Neutrophil (primary cell): ENCODE measurements at regions not wholly inside any gene's neighbourhood (a gene's known extent, or its start where the extent isn't known, plus 50 kb on each side); places are given as distances from the start of the nearest gene placed in this dataset.

Experiments used
- H3K27ac ChIP-seq: fragments of 200-600 bp; sonication (generic); 2 replicates; pipeline ENCODE4 v1.5.1; 2016; ENCODE audit warnings: mild to moderate bottlenecking, moderate library complexity
- H3K27me3 ChIP-seq: fragments of 200-600 bp; sonication (generic); 2 replicates; pipeline ENCODE4 v1.6.0; 2016; ENCODE audit warnings: mild to moderate bottlenecking
- H3K36me3 ChIP-seq: fragments of 200-600 bp; sonication (generic); 2 replicates; pipeline ENCODE4 v1.5.1; 2017
- H3K4me1 ChIP-seq, 2 experiments: fragments of 200-600 bp in 1 of 2; sonication (generic) in 1 of 2; 1 replicate in 1 of 2; 2 replicates in 1 of 2; pipeline versions ENCODE4 v1.5.1 to v1.6.1; 2013 to 2016; ENCODE audit warnings: low read depth in 1 of 2, low read length in 1 of 2, mild to moderate bottlenecking in 1 of 2, moderate library complexity in 1 of 2; ENCODE audit not compliant: control insufficient read depth in 1 of 2, insufficient read depth in 1 of 2
- H3K4me3 ChIP-seq, 2 experiments: fragments of 200-600 bp in 1 of 2; sonication (generic) in 1 of 2; 1 replicate in 1 of 2; 2 replicates in 1 of 2; pipeline ENCODE4 v1.5.1; 2013 to 2016; ENCODE audit warnings: low read depth in 1 of 2, low read length in 1 of 2, mild to moderate bottlenecking in 1 of 2, moderate library complexity in 1 of 2
- H3K9me3 ChIP-seq: fragments of 200-600 bp; sonication (generic); 2 replicates; pipeline ENCODE4 v1.5.1; 2016
- CTCF ChIP-seq: fragments of 200-600 bp; sonication (generic); IDR thresholded peaks from 2 replicates; pipeline ENCODE4 v1.5.1; 2016; ENCODE audit warnings: antibody characterized with exemption

GRCh38 chr18:38318416-38318815, 752.8 kb upstream of the CELF4 start:
- no peaks in the 10 kb centered on the region for H3K9me3 ChIP-seq
- no peaks in the 10 kb centered on the region for H3K36me3 ChIP-seq
- TF ChIP-seq CTCF: no peak
- no peak overlapping the region for H3K4me3 ChIP-seq
- no peaks in the 10 kb centered on the region for H3K4me1 ChIP-seq
- no peaks in the 10 kb centered on the region for H3K27me3 ChIP-seq
- no peak overlapping the region for H3K27ac ChIP-seq

GRCh38 chr18:38313831-38314230, 748.2 kb upstream of the CELF4 start:
- TF ChIP-seq CTCF: no peak
- no peak overlapping the region for H3K4me3 ChIP-seq
- H3K27ac ChIP-seq: no peak overlapping the region

GRCh38 chr18:38312532-38312931, 746.9 kb upstream of the CELF4 start:
- no peaks in the 10 kb centered on the region for H3K9me3 ChIP-seq
- TF ChIP-seq CTCF: no peak
- H3K4me1 ChIP-seq: no peaks in the 10 kb centered on the region
- no peak overlapping the region for H3K27ac ChIP-seq
- no peaks in the 10 kb centered on the region for H3K27me3 ChIP-seq
- no peaks in the 10 kb centered on the region for H3K36me3 ChIP-seq
- H3K4me3 ChIP-seq: no peak overlapping the region

More at GRCh38 chr18:38313831-38314230, 748.2 kb upstream of the CELF4 start:
- Histone ChIP-seq H3K9me3 (no peaks in the 10 kb centered on the region), H3K27me3 (no peaks in the 10 kb centered on the region), H3K36me3 (no peaks in the 10 kb centered on the region), H3K4me1 (no peaks in the 10 kb centered on the region)

- no peak for TF ChIP-seq CTCF
- Histone ChIP-seq H3K27me3 (no peaks in the 10 kb centered on the region), H3K4me3 (no peak overlapping the region)
Observed at GRCh38 chr18:38310936-38311335, 745.3 kb upstream of the CELF4 start.

GRCh38 chr18:38307914-38308313, 742.3 kb upstream of the CELF4 start:
- no peak overlapping the region for H3K27ac ChIP-seq
- H3K36me3 ChIP-seq: no peaks in the 10 kb centered on the region
- no peaks in the 10 kb centered on the region for H3K27me3 ChIP-seq
- no peaks in the 10 kb centered on the region for H3K4me1 ChIP-seq
- TF ChIP-seq CTCF: no peak
- no peak overlapping the region for H3K4me3 ChIP-seq
- no peaks in the 10 kb centered on the region for H3K9me3 ChIP-seq

More at GRCh38 chr18:38310936-38311335, 745.3 kb upstream of the CELF4 start:
- Histone ChIP-seq H3K4me1 (no peaks in the 10 kb centered on the region), H3K36me3 (no peaks in the 10 kb centered on the region), H3K9me3 (no peaks in the 10 kb centered on the region), H3K27ac (no peak overlapping the region)

- Histone ChIP-seq H3K4me1 (no peaks in the 10 kb centered on the region), H3K4me3 (no peak overlapping the region), H3K9me3 (no peaks in the 10 kb centered on the region), H3K27me3 (no peaks in the 10 kb centered on the region), H3K36me3 (no peaks in the 10 kb centered on the region), H3K27ac (no peak overlapping the region)
- TF ChIP-seq CTCF: no peak
Observed at GRCh38 chr18:38305961-38306360, 740.4 kb upstream of the CELF4 start.
